SK-N-MC (cell line): ENCODE measurements at regions not wholly inside any gene's neighbourhood (a gene's known extent, or its start where the extent isn't known, plus 50 kb on each side); places are given as distances from the start of the nearest gene placed in this dataset.

Source experiments
- DNase-seq: peaks from one replicate; pipeline ENCODE4 v3.0.0-alpha.2; 2011; ENCODE audit warnings: low read depth, low spot score
- H3K27ac ChIP-seq: fragments of 200-600 bp; sonication (generic); 2 replicates; pipeline ENCODE4 v1.5.1; 2016; ENCODE audit warnings: mixed run types
- H3K36me3 ChIP-seq: fragments of 200-600 bp; sonication (generic); 2 replicates; pipeline ENCODE4 v1.6.1; 2017; ENCODE audit warnings: antibody characterized with exemption, low read length, mixed read lengths; ENCODE audit not compliant: insufficient read depth
- H3K4me3 ChIP-seq: fragments of 200-600 bp; sonication (generic); 2 replicates; pipeline ENCODE4 v1.5.1; 2016
- H3K9ac ChIP-seq: fragments of 200-600 bp; sonication (generic); 2 replicates; pipeline ENCODE4 v1.8.0; 2017; ENCODE audit warnings: mixed run types, mixed read lengths; ENCODE audit not compliant: insufficient read length
- H3K9me3 ChIP-seq: fragments of 200-600 bp; sonication (generic); 2 replicates; pipeline ENCODE4 v1.6.1; 2017; ENCODE audit warnings: low read depth, mild to moderate bottlenecking, antibody characterized with exemption, low read length, moderate library complexity, mixed read lengths
- EZH2 ChIP-seq: fragments of 200-600 bp; sonication (generic); IDR thresholded peaks from one replicate; pipeline ENCODE4 v1.6.1; 2017; ENCODE audit warnings: antibody characterized with exemption
- FOXP2 ChIP-seq: optimal IDR thresholded peaks from 2 replicates; pipeline ENCODE3; 2011; ENCODE audit warnings: mild to moderate bottlenecking, moderate library complexity; ENCODE audit not compliant: insufficient read depth; ENCODE audit errors: extremely low read length, control extremely low read depth
- POLR2AphosphoS5 ChIP-seq: IDR thresholded peaks from 2 replicates; pipeline ENCODE4 v1.6.1; 2012; ENCODE audit warnings: mild to moderate bottlenecking, low read depth, low read length, borderline replicate concordance

- TF ChIP-seq EZH2: no peak
- no peak for TF ChIP-seq POLR2AphosphoS5
- TF ChIP-seq FOXP2: no peak
- no peak overlapping the region for H3K27ac ChIP-seq
- H3K9me3 ChIP-seq: no peaks in the 10 kb centered on the region
- DNase-seq: no peak
- H3K36me3 ChIP-seq: no peaks in the 10 kb centered on the region
- no peak overlapping the region for H3K9ac ChIP-seq
- H3K4me3 ChIP-seq: no peak overlapping the region
Measured at GRCh38 chr4:24426557-24426956, 157.8 kb downstream of the DHX15 start.

DNA sequence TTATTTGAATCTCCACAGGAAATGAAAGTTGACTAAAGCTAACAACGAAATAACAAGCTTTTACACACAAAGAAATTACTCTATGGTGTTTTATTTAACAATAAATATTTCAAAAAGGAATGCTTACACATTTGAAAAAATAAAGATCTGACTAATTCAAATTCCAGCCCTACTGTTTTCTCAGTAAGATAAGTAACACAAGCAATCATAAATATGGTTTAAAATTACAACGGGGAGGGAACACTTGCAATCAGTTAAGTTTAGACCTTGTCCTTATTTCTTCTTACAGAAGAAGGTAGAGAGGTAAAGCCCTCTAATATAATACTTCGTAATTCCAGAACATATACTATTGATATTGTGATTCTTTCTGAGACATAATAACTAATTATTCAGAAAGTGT is 158.5 kb downstream of the DHX15 start:
- H3K9me3 ChIP-seq: no peaks in the 10 kb centered on the region
- no peak for DNase-seq
- TF ChIP-seq POLR2AphosphoS5: no peak
- no peak for TF ChIP-seq EZH2
- no peak for TF ChIP-seq FOXP2
- H3K27ac ChIP-seq: peak overlapping the region; percentile 71
- no peaks in the 10 kb centered on the region for H3K36me3 ChIP-seq
- peak overlapping the region; percentile 55 for H3K4me3 ChIP-seq
- peak overlapping the region; percentile 37 for H3K9ac ChIP-seq

DNA sequence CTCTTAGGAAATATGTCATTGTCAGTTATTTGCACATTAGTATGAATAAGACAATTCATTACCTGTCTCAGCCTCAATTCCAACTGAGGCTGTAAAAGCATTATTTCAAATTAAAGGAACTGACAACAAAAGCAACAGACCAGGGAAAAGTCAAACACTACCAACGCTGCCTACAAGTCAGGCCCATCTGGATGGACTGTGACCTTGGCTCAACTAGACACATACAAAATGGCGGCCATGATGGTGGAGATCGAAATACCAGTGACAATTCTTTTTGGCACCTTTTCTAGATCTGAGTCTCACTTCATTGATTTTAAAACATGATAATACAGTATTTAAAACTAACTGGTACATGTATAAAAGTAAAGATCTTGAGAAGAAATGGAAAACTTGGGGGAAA is 160.7 kb downstream of the DHX15 start:
- no peak for DNase-seq

DNA sequence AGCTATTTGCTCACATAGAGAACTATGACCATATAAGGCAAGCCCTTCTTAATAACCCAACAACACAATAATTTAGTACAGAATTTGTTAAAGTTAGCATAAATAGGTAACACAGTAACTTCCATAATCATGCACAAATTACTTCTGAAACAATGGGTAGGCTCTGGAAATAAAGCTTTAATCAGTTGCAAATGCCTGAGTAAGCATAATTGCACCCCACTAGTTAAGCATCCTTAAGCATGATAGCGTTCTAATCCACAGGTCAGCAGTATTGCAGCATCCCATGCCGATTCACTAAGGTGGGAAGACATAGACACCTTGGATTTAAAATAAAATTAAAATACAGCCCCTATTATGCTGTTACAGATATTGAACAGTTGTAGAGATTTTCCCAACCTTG is 161.7 kb downstream of the DHX15 start:
- Histone ChIP-seq H3K9me3 (no peaks in the 10 kb centered on the region), H3K27ac (no peak overlapping the region), H3K36me3 (no peaks in the 10 kb centered on the region), H3K4me3 (no peak overlapping the region), H3K9ac (no peak overlapping the region)
- no peak for TF ChIP-seq EZH2
- no peak for TF ChIP-seq FOXP2
- TF ChIP-seq POLR2AphosphoS5: no peak
- no peak for DNase-seq

More for the DNA sequence above, 160.7 kb downstream of the DHX15 start:
- Histone ChIP-seq H3K36me3 (no peaks in the 10 kb centered on the region), H3K4me3 (no peak overlapping the region), H3K27ac (no peak overlapping the region), H3K9me3 (no peaks in the 10 kb centered on the region), H3K9ac (no peak overlapping the region)
- no peak for TF ChIP-seq EZH2

DNA sequence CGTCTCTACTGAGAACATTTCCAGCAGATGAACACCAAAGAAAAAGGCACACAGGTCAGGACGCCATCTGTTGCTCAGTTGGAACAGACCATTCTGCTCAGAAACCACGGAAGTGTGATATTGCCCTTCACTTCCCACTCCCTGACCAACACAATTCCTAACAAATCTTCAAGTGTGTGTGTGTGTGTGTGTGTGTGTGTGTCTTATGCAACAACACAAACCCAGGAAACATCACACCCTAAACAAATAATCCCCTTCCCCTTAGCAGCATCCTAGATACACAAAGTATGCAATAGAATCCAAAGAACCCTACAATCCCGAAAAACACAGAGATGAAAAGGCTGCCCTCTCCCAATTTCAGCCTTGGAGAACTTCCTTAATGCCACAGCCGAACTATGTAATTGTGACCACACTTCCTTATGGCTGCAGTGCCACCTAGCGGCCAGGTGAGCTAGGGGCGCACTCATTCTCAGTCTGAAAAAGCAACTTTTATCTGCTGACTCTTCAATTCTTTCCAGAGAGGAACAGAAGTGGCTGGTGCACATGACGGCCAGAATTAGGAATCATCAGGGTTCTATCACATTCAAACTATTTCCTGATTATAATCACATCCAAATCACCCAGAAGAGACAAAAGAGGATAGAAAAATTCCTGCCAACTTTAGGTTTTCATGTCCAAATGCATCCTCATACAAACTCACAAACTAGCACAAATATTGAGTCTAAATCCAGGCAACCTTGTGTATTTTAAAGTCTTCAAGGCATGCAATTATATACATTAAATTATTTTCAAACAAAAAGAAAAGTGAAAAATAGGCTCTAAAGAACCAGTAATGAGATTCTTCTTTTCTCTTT is 164.9 kb downstream of the DHX15 start:
- Histone ChIP-seq H3K9ac (no peak overlapping the region), H3K27ac (no peak overlapping the region), H3K4me3 (no peak overlapping the region), H3K9me3 (no peaks in the 10 kb centered on the region), H3K36me3 (no peaks in the 10 kb centered on the region)
- TF ChIP-seq EZH2: no peak
- DNase-seq: peak; percentile 14

- no peaks in the 10 kb centered on the region for H3K36me3 ChIP-seq
- no peak overlapping the region for H3K27ac ChIP-seq
- no peak for TF ChIP-seq POLR2AphosphoS5
- TF ChIP-seq EZH2: no peak
- TF ChIP-seq FOXP2: no peak
- H3K9me3 ChIP-seq: no peaks in the 10 kb centered on the region
- no peak overlapping the region for H3K4me3 ChIP-seq
- no peak overlapping the region for H3K9ac ChIP-seq
- no peak for DNase-seq
Measured at GRCh38 chr4:24417206-24417605, 167.1 kb downstream of the DHX15 start.

- DNase-seq: no peak
- H3K9ac ChIP-seq: no peak overlapping the region
- H3K4me3 ChIP-seq: no peak overlapping the region
- TF ChIP-seq EZH2 (no peak), FOXP2 (no peak), POLR2AphosphoS5 (no peak)
- no peak overlapping the region for H3K27ac ChIP-seq
- no peaks in the 10 kb centered on the region for H3K36me3 ChIP-seq
- no peaks in the 10 kb centered on the region for H3K9me3 ChIP-seq
Measured at GRCh38 chr4:24416293-24416692, 168.1 kb downstream of the DHX15 start.

DNA sequence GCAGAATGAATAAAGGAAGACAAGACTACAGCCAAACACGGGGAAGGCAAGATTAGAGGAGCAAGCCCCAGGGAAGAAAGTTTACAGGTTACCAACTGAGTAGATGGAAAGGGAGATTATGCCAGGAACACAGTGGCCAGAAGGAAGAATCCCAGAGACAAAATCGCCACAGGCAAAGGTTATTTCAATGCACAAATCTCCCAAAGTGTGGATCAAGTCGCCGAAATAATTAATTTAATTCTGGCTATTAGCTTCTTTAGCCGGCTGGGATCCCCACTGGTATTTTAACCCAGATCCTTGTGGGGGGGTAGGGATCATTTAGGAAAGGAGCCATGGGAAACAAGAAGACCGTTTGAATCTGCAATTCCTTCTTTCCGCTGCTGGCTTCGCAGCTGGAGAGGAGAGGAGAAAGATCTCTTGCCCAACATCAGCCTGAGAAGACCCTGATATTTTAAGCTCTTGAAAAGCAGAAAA is 171.0 kb downstream of the DHX15 start:
- Histone ChIP-seq H3K9ac (no peak overlapping the region), H3K36me3 (no peaks in the 10 kb centered on the region), H3K9me3 (no peaks in the 10 kb centered on the region), H3K27ac (no peak overlapping the region), H3K4me3 (no peak overlapping the region)
- no peak for DNase-seq
- TF ChIP-seq FOXP2: no peak
- TF ChIP-seq POLR2AphosphoS5: no peak
- no peak for TF ChIP-seq EZH2

GRCh38 chr4:24411806-24412205 is 172.5 kb downstream of the DHX15 start:
- no peak for TF ChIP-seq POLR2AphosphoS5
- TF ChIP-seq EZH2: no peak
- no peak for TF ChIP-seq FOXP2
- no peak overlapping the region for H3K9ac ChIP-seq
- H3K27ac ChIP-seq: no peak overlapping the region
- H3K9me3 ChIP-seq: no peaks in the 10 kb centered on the region
- H3K4me3 ChIP-seq: no peak overlapping the region
- H3K36me3 ChIP-seq: no peaks in the 10 kb centered on the region
- no peak for DNase-seq
